Sigmoid colon (tissue), 6 donors: ENCODE measurements at regions not wholly inside any gene's neighbourhood (a gene's known extent, or its start where the extent isn't known, plus 50 kb on each side); places are given as distances from the start of the nearest gene placed in this dataset.

Source experiments
- DNase-seq: peaks from one replicate; pipeline ENCODE4 v3.0.0-alpha.2; 2019
- H3K27ac ChIP-seq, 4 donors: fragments of 200-600 bp; sonication (generic); one replicate each; pipeline ENCODE4 v1.5.1; 2016 to 2019; ENCODE audit warnings: mild to moderate bottlenecking in 1 of 4
- H3K27me3 ChIP-seq, 3 donors: fragments of 200-600 bp; sonication (generic); one replicate each; pipeline ENCODE4 v1.5.1; 2019; ENCODE audit warnings: mild to moderate bottlenecking in 1 of 3
- H3K36me3 ChIP-seq, 4 donors: fragments of 200-600 bp; sonication (generic); one replicate each; pipeline ENCODE4 v1.5.1; 2016 to 2019
- H3K4me1 ChIP-seq, 4 donors: fragments of 200-600 bp; sonication (generic); one replicate each; pipeline ENCODE4 v1.5.1; 2017 to 2019
- H3K4me3 ChIP-seq, 4 donors: fragments of 200-600 bp; sonication (generic); one replicate each; pipeline ENCODE4 v1.5.1; 2017 to 2019; ENCODE audit warnings: mild to moderate bottlenecking in 2 of 4, moderate library complexity in 1 of 4
- H3K9me3 ChIP-seq, 4 donors: fragments of 200-600 bp in 3 of 4; sonication (generic) in 3 of 4; one replicate each; pipeline versions ENCODE4 v1.5.1 to v1.6.1; 2013 to 2019
- CTCF ChIP-seq, 4 experiments: fragments of 450-650 bp in 3 of 4; fragments of 200-600 bp in 1 of 4; IDR thresholded peaks; one replicate each; pipeline ENCODE4 v1.5.1; 2016 to 2019; ENCODE audit warnings: antibody characterized with exemption in 4 of 4, mild to moderate bottlenecking in 3 of 4, moderate library complexity in 2 of 4
- EP300 ChIP-seq, 4 donors: sonication (generic); formaldehyde crosslinking; IDR thresholded peaks; one replicate each; pipeline ENCODE4 v1.6.1; 2017; ENCODE audit warnings: antibody characterized with exemption in 4 of 4
- POLR2A ChIP-seq, 2 donors: fragments of 450-650 bp; IDR thresholded peaks; one replicate each; pipeline ENCODE4 v1.6.1; 2016; ENCODE audit warnings: antibody characterized with exemption in 2 of 2, mild to moderate bottlenecking in 2 of 2, moderate library complexity in 2 of 2
- POLR2AphosphoS5 ChIP-seq, 4 donors: sonication (generic); formaldehyde crosslinking; IDR thresholded peaks; one replicate each; pipeline ENCODE4 v1.6.1; 2017; ENCODE audit warnings: antibody characterized with exemption in 4 of 4
- WGBS, 2 donors: extraction: QIAGEN DNeasy Blood & Tissue Kit; methylation state at CpG; one replicate each; pipeline ENCODE4 v1.1.7; 2013; 5-methylcytosine and 5-hydroxymethylcytosine counted together
- intact Hi-C: fragments of 100-400 bp; cut with DNase I; formaldehyde crosslinking; loops from one replicate; pipeline ENCODE4 v1.15.1; 2023
- donor health status: healthy with polysubstance abuse.
- donor health status: healthy.

GRCh38 chrY:17368413-17368812, 511.6 kb downstream of the CDY2B start:
- TF ChIP-seq CTCF (IDR thresholded peaks at IDR 0.05) (no peak), POLR2AphosphoS5 (IDR thresholded peaks at IDR 0.05) (no peak), POLR2A (IDR thresholded peaks at IDR 0.05) (no peak), EP300 (IDR thresholded peaks at IDR 0.05) (no peak)
- H3K9me3 ChIP-seq = no peaks in the 10 kb centered on the region
- no peaks in the 10 kb centered on the region for H3K27me3 ChIP-seq
- H3K4me1 ChIP-seq = no peaks in the 10 kb centered on the region
- DNase-seq = no peak
- H3K36me3 ChIP-seq = no peaks in the 10 kb centered on the region
- intact Hi-C loops = no loop called here
- no peak overlapping the region for H3K4me3 ChIP-seq
- H3K27ac ChIP-seq = no peak overlapping the region

GRCh38 chrY:17366400-17366799, 513.6 kb downstream of the CDY2B start:
- Histone ChIP-seq H3K27ac (no peak overlapping the region), H3K4me1 (no peaks in the 10 kb centered on the region), H3K27me3 (no peaks in the 10 kb centered on the region), H3K4me3 (no peak overlapping the region), H3K36me3 (no peaks in the 10 kb centered on the region), H3K9me3 (no peaks in the 10 kb centered on the region)
- intact Hi-C loops = no loop called here
- TF ChIP-seq POLR2A (IDR thresholded peaks at IDR 0.05) (no peak), POLR2AphosphoS5 (IDR thresholded peaks at IDR 0.05) (no peak), EP300 (IDR thresholded peaks at IDR 0.05) (no peak), CTCF (IDR thresholded peaks at IDR 0.05) (no peak)
- no peak for DNase-seq

GRCh38 chrY:17339028-17339427, 541.0 kb downstream of the CDY2B start:
- H3K36me3 ChIP-seq = no peaks in the 10 kb centered on the region
- no peaks in the 10 kb centered on the region for H3K9me3 ChIP-seq
- TF ChIP-seq POLR2A (IDR thresholded peaks at IDR 0.05) = no peak
- no peak for TF ChIP-seq EP300 (IDR thresholded peaks at IDR 0.05)
- intact Hi-C loops = no loop called here
- no peak for DNase-seq
- no peak overlapping the region for H3K4me3 ChIP-seq
- no peak overlapping the region for H3K27ac ChIP-seq
- H3K27me3 ChIP-seq = no peaks in the 10 kb centered on the region
- 53 to 61% methylated on average over 4 of the region's 4 CpGs for WGBS, 2 donors
- H3K4me1 ChIP-seq = no peaks in the 10 kb centered on the region

- intact Hi-C loops = no loop called here
- Histone ChIP-seq H3K4me1 (no peaks in the 10 kb centered on the region), H3K27me3 (no peaks in the 10 kb centered on the region), H3K27ac (no peak overlapping the region), H3K9me3 (no peaks in the 10 kb centered on the region), H3K36me3 (no peaks in the 10 kb centered on the region), H3K4me3 (no peak overlapping the region)
- TF ChIP-seq CTCF (IDR thresholded peaks at IDR 0.05) = no peak
- TF ChIP-seq EP300 (IDR thresholded peaks at IDR 0.05) = no peak
- no peak for TF ChIP-seq POLR2A (IDR thresholded peaks at IDR 0.05)
- TF ChIP-seq POLR2AphosphoS5 (IDR thresholded peaks at IDR 0.05) = no peak
- DNase-seq = no peak
Observed at GRCh38 chrY:17330733-17331132, 549.3 kb downstream of the CDY2B start.

- no peak overlapping the region for H3K27ac ChIP-seq
- no peak for DNase-seq
- 71 to 86% methylated on average over 1 of the region's 1 CpG for WGBS, 2 donors
Observed at GRCh38 chrY:17319916-17320315, 560.1 kb downstream of the CDY2B start.

More at GRCh38 chrY:17319916-17320315, 560.1 kb downstream of the CDY2B start:
- Histone ChIP-seq H3K27me3 (no peaks in the 10 kb centered on the region), H3K4me1 (no peaks in the 10 kb centered on the region), H3K36me3 (no peaks in the 10 kb centered on the region), H3K4me3 (no peak overlapping the region), H3K9me3 (no peaks in the 10 kb centered on the region)
- intact Hi-C loops = no loop called here
- TF ChIP-seq CTCF (IDR thresholded peaks at IDR 0.05) (no peak), POLR2AphosphoS5 (IDR thresholded peaks at IDR 0.05) (no peak), POLR2A (IDR thresholded peaks at IDR 0.05) (no peak), EP300 (IDR thresholded peaks at IDR 0.05) (no peak)
